Stimulated activated CD8-positive, alpha-beta memory T cell treated with anti-CD3 and anti-CD28 coated beads, Interleukin-12 subunit alpha, Interleukin-12 subunit beta, amount 100 ng/mL, for 24 hours (primary cell): ENCODE measurements at regions not wholly inside any gene's neighbourhood (a gene's known extent, or its start where the extent isn't known, plus 50 kb on each side); places are given as distances from the start of the nearest gene placed in this dataset.

ENCODE experiments used
- DNase-seq: peaks from one replicate; pipeline ENCODE4 v3.0.0-alpha.2; 2020; ENCODE audit errors: extremely low read depth

- DNase-seq = no peak
Measured at GRCh38 chr19:5392486-5392885, 51.9 kb upstream of the PTPRS start.

GRCh38 chr19:5393088-5393487, 52.5 kb upstream of the PTPRS start:
- DNase-seq = no peak

- DNase-seq = no peak
Measured at GRCh38 chr19:5394551-5395505, 54.2 kb upstream of the PTPRS start.

GRCh38 chr19:5395556-5395955, 54.9 kb upstream of the PTPRS start:
- DNase-seq = no peak

- DNase-seq = no peak
Measured at GRCh38 chr19:5396096-5396939, 55.7 kb upstream of the PTPRS start.

- DNase-seq = no peak
Measured at GRCh38 chr19:5396963-5397362, 56.4 kb upstream of the PTPRS start.

- no peak for DNase-seq
Measured at GRCh38 chr19:5397804-5398692, 57.2 kb upstream of the ZNRF4 start.

- DNase-seq = no peak
Measured at GRCh38 chr19:5398693-5399057, 56.5 kb upstream of the ZNRF4 start.

GRCh38 chr19:5403968-5404640, 51.1 kb upstream of the ZNRF4 start:
- peak; percentile 19 for DNase-seq
